DOHH2 (cell line): ENCODE measurements at regions not wholly inside any gene's neighbourhood (a gene's known extent, or its start where the extent isn't known, plus 50 kb on each side); places are given as distances from the start of the nearest gene placed in this dataset.

ENCODE experiments used
- CTCF ChIP-seq: fragments of 200-600 bp; sonication (generic); IDR thresholded peaks from one replicate; pipeline ENCODE4 v1.5.1; 2014; ENCODE audit warnings: antibody characterized with exemption, mild to moderate bottlenecking, low read depth, low read length; ENCODE audit not compliant: poor library complexity, severe bottlenecking
- EZH2phosphoT487 ChIP-seq: fragments of 200-600 bp; sonication (generic); IDR thresholded peaks from 2 replicates; pipeline ENCODE4 v1.6.1; 2017; ENCODE audit warnings: borderline replicate concordance, mild to moderate bottlenecking, antibody characterized with exemption, low read length, moderate library complexity, mixed read lengths

GRCh38 chr17:54368906-54369305 lies 531.7 kb upstream of the TOM1L1 start:
- TF ChIP-seq CTCF (no peak), EZH2phosphoT487 (no peak)
